Natural killer cell (primary cell): ENCODE measurements at regions not wholly inside any gene's neighbourhood (a gene's known extent, or its start where the extent isn't known, plus 50 kb on each side); places are given as distances from the start of the nearest gene placed in this dataset.

Experiments used
- ATAC-seq, 3 donors: fragments of 150-1000 bp in 2 of 3; fragments of 200-7000 bp in 1 of 3; cut with Tn5 transposase; 1 replicate in 1 of 3; 2 replicates in 2 of 3; pipeline ENCODE4 v1.10.0; 2021; ENCODE audit warnings: mild to moderate bottlenecking in 2 of 3, moderate library complexity in 2 of 3
- DNase-seq, 2 donors: peaks; one replicate each; pipeline versions ENCODE4 v3.0.0 to v3.0.0-alpha.2; 2013 to 2021; ENCODE audit warnings: mixed read lengths in 1 of 2
- H3K27ac ChIP-seq: one replicate; pipeline ENCODE4 v1.5.1; 2013; ENCODE audit warnings: mild to moderate bottlenecking, low read length
- H3K27me3 ChIP-seq: one replicate; pipeline ENCODE4 v1.6.1; 2013; ENCODE audit warnings: low read length; ENCODE audit not compliant: control insufficient read depth, insufficient read depth
- H3K36me3 ChIP-seq: one replicate; pipeline ENCODE4 v1.6.1; 2013; ENCODE audit warnings: low read length; ENCODE audit not compliant: control insufficient read depth, insufficient read depth
- H3K4me1 ChIP-seq: one replicate; pipeline ENCODE4 v1.6.1; 2013; ENCODE audit warnings: low read length; ENCODE audit not compliant: control insufficient read depth, insufficient read depth
- H3K4me3 ChIP-seq: one replicate; pipeline ENCODE4 v1.5.1; 2013; ENCODE audit warnings: low read length
- H3K9me3 ChIP-seq: one replicate; pipeline ENCODE4 v1.6.1; 2013; ENCODE audit warnings: low read length; ENCODE audit not compliant: control insufficient read depth, insufficient read depth
- H3K27ac Mint-ChIP-seq, 2 donors: one replicate each; pipeline ENCODE4 v1.8.0; 2022; ENCODE audit warnings: mild to moderate bottlenecking in 2 of 2, mixed read lengths in 2 of 2, moderate library complexity in 1 of 2
- H3K27me3 Mint-ChIP-seq, 2 donors: one replicate each; pipeline ENCODE4 v1.8.0; 2022; ENCODE audit warnings: low read depth in 2 of 2, mixed read lengths in 2 of 2
- H3K36me3 Mint-ChIP-seq: one replicate; pipeline ENCODE4 v1.8.0; 2022; ENCODE audit warnings: mixed read lengths
- H3K4me1 Mint-ChIP-seq, 2 donors: one replicate each; pipeline ENCODE4 v1.8.0; 2022; ENCODE audit warnings: mixed read lengths in 2 of 2
- H3K4me3 Mint-ChIP-seq: one replicate; pipeline ENCODE4 v1.8.0; 2022; ENCODE audit warnings: mild to moderate bottlenecking, moderate library complexity, mixed read lengths
- H3K9me3 Mint-ChIP-seq, 2 donors: one replicate each; pipeline ENCODE4 v1.8.0; 2022; ENCODE audit warnings: mixed read lengths in 2 of 2
- WGBS: methylation state at CpG from one replicate; pipeline ENCODE4 v1.1.7; 2013; ENCODE audit warnings: missing lambda C conversion rate; ENCODE audit not compliant: insufficient coverage; 5-methylcytosine and 5-hydroxymethylcytosine counted together
- intact Hi-C: fragments of 100-400 bp; cut with micrococcal nuclease; formaldehyde crosslinking; loops from one replicate; pipeline ENCODE4 v1.14.2; 2022
- TF ChIP-seq, protein P1 (sequence below): fragments of 200-600 bp; IDR thresholded peaks from one replicate; pipeline ENCODE4 v1.8.0; 2022; ENCODE audit warnings: antibody characterized with exemption

DNA sequence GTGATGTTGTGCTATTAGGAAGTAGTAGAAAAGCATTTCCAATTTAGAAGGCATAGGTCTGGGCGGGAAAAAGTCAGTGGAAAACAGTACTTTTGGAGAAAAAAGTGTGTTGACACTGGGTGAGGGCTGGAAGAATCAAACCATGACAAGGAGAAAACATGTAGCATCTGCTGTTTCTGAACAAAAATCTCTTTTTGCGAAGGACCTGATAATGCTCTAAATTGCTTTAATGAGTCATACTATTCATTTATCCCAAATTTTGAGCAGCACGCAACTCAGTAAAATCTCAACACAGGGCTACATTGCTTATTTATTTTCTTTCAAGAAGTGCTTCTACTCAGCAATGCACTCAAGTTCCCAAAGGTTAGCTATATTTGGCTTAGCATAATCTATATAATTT, 292.7 kb downstream of the DIPK2A start:
- H3K4me1 Mint-ChIP-seq = no peaks in the 10 kb centered on the region
- H3K4me1 ChIP-seq = no peaks in the 10 kb centered on the region
- TF ChIP-seq, protein P1, sequence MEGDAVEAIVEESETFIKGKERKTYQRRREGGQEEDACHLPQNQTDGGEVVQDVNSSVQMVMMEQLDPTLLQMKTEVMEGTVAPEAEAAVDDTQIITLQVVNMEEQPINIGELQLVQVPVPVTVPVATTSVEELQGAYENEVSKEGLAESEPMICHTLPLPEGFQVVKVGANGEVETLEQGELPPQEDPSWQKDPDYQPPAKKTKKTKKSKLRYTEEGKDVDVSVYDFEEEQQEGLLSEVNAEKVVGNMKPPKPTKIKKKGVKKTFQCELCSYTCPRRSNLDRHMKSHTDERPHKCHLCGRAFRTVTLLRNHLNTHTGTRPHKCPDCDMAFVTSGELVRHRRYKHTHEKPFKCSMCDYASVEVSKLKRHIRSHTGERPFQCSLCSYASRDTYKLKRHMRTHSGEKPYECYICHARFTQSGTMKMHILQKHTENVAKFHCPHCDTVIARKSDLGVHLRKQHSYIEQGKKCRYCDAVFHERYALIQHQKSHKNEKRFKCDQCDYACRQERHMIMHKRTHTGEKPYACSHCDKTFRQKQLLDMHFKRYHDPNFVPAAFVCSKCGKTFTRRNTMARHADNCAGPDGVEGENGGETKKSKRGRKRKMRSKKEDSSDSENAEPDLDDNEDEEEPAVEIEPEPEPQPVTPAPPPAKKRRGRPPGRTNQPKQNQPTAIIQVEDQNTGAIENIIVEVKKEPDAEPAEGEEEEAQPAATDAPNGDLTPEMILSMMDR = no peak
- H3K4me3 Mint-ChIP-seq = no peak overlapping the region
- H3K4me3 ChIP-seq = no peak overlapping the region
- no peak overlapping the region for H3K27ac ChIP-seq
- no peaks in the 10 kb centered on the region for H3K9me3 ChIP-seq
- no peak overlapping the region for H3K27ac Mint-ChIP-seq
- peaks cover 0 to 3% of the 10 kb centered on the region in 2 donors for H3K27me3 Mint-ChIP-seq
- DNase-seq (no peak), ATAC-seq (no peak)
- H3K36me3 Mint-ChIP-seq = no peaks in the 10 kb centered on the region
- intact Hi-C loops = no loop called here
- no peaks in the 10 kb centered on the region for H3K27me3 ChIP-seq
- H3K9me3 Mint-ChIP-seq = peaks cover 0 to 3% of the 10 kb centered on the region in 2 donors
- H3K36me3 ChIP-seq = no peaks in the 10 kb centered on the region
- WGBS = 90% methylated on average over 3 of the region's 3 CpGs

DNA sequence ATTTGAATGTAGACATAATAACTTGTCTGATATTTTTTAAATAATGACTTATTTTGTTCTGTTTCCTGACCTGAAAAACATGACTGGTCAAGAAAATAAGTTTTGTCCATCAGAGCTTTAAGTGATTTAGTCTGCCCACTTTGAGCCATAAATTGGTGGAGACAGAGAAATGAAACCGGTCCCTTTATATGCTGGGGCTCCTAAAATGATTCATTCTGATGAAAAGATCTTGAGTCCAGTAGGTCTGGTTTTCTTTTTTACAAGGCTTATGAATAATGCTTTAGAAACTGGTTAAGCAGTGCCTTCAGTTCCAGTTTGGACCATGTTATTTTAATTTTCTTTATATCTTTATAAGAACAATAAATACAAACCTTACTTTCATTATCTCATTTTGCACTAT, 293.2 kb downstream of the DIPK2A start:
- no peaks in the 10 kb centered on the region for H3K36me3 Mint-ChIP-seq
- H3K27ac ChIP-seq = no peak overlapping the region
- H3K4me1 ChIP-seq = no peaks in the 10 kb centered on the region
- H3K4me3 ChIP-seq = no peak overlapping the region
- intact Hi-C loops = no loop called here
- H3K9me3 ChIP-seq = no peaks in the 10 kb centered on the region
- H3K27me3 ChIP-seq = no peaks in the 10 kb centered on the region
- WGBS = 93% methylated on average over 1 of the region's 1 CpG
- H3K4me3 Mint-ChIP-seq = no peak overlapping the region
- H3K36me3 ChIP-seq = no peaks in the 10 kb centered on the region
- H3K27me3 Mint-ChIP-seq = peaks cover 0 to 3% of the 10 kb centered on the region in 2 donors
- no peak for DNase-seq
- TF ChIP-seq, protein P1 = no peak
- no peak for ATAC-seq
- H3K9me3 Mint-ChIP-seq = peaks cover 0 to 3% of the 10 kb centered on the region in 2 donors
- H3K27ac Mint-ChIP-seq = no peak overlapping the region
- no peaks in the 10 kb centered on the region for H3K4me1 Mint-ChIP-seq

DNA sequence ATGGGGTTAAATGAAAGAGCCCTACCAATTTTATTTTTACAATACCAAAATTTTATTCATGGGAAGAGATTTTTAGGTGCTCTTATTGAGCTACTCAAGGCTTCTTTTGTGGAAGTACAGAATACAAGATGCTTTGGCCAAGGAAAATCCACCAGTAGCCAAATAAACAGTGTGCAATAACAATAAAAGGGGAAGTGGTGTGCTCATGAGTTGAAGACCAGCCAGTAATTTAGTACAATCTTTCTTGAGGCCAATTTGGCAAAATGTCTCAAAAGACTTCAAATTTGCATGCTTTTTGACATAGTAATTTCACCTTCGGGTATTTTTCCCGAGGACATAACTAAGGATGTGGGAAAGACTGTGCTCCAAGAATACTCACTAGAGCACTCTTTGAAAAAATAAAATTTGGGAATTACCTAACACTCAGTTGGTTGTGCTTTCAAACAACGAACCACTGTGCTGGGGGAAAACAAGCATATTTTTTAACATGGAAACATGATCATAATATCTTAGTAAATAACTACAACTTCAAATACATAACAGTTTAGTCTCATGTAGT, 294.0 kb downstream of the DIPK2A start:
- Histone ChIP-seq H3K27ac (no peak overlapping the region), H3K4me3 (no peak overlapping the region), H3K27me3 (no peaks in the 10 kb centered on the region), H3K36me3 (no peaks in the 10 kb centered on the region), H3K4me1 (no peaks in the 10 kb centered on the region), H3K9me3 (no peaks in the 10 kb centered on the region)
- TF ChIP-seq, protein P1 = no peak
- Mint-ChIP-seq H3K4me1 (no peaks in the 10 kb centered on the region), H3K9me3 (peaks cover 0 to under 1% of the 10 kb centered on the region in 2 donors), H3K27ac (no peak overlapping the region), H3K4me3 (no peak overlapping the region), H3K27me3 (peaks cover 0 to under 1% of the 10 kb centered on the region in 2 donors), H3K36me3 (no peaks in the 10 kb centered on the region)
- DNase-seq (no peak), ATAC-seq (no peak)
- WGBS = 80% methylated on average over 3 of the region's 3 CpGs
- intact Hi-C loops = no loop called here

DNA sequence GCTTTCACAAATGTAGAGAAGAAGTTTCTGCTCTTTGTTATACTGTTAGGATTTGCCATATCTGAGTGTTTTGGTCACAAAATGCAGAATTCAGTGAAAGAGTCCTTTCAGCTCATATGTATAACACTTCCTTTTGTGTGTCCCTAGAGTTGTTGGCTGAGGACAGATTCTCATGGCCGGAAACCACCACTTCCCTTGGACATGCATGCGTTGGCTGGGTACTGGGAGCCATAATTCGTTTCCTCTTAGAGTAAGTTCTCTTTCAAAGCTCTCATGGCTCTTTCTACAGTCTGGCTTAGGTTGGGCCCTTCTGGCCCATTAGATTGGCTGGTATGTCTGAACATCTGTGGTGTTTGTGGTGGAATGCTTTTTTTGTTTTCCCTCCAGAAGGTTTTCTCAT, 298.5 kb downstream of the DIPK2A start:
- WGBS = 48% methylated on average over 3 of the region's 3 CpGs
- H3K27ac ChIP-seq = no peak overlapping the region
- Mint-ChIP-seq H3K4me1 (peaks cover 4% of the 10 kb centered on the region in 2 donors), H3K36me3 (no peaks in the 10 kb centered on the region), H3K27me3 (no peaks in the 10 kb centered on the region), H3K27ac (no peak overlapping the region), H3K9me3 (no peaks in the 10 kb centered on the region), H3K4me3 (no peak overlapping the region)
- ATAC-seq (no peak), DNase-seq (no peak)
- no peaks in the 10 kb centered on the region for H3K27me3 ChIP-seq
- H3K4me1 ChIP-seq = peaks cover 3% of the 10 kb centered on the region
- H3K4me3 ChIP-seq = no peak overlapping the region
- intact Hi-C loops = no loop called here
- H3K9me3 ChIP-seq = no peaks in the 10 kb centered on the region
- no peaks in the 10 kb centered on the region for H3K36me3 ChIP-seq
- TF ChIP-seq, protein P1 = no peak
